ENCODE measurements at regions not wholly inside any gene's neighbourhood (a gene's known extent, or its start where the extent isn't known, plus 50 kb on each side); places are given as distances from the start of the nearest gene placed in this dataset.

DNA sequence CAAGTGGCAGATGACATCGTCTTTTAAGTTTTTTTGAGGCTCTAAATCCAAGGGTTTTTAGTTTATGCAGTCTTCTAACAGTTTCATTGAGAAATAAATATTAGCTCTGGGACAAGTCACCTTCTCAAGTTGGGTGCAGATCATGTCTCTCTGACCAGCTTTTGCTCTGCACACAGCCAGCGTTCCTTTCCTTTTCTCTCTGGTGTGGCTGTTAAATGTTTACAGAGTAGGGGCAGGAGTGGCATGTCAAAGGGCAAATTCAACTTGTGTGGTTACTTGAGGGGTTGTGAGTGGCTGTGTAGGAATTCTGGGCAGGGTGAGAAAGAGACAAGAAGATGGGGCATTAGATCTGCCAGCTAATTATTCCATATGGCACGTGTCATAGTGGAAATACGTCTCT is 187.5 kb upstream of the HMHB1 start:
- DNase-seq (ENCODE audit: low spot score) (no peak), ATAC-seq (ENCODE audit: low FRiP score) (no peak)
- TF ChIP-seq, protein P1, sequence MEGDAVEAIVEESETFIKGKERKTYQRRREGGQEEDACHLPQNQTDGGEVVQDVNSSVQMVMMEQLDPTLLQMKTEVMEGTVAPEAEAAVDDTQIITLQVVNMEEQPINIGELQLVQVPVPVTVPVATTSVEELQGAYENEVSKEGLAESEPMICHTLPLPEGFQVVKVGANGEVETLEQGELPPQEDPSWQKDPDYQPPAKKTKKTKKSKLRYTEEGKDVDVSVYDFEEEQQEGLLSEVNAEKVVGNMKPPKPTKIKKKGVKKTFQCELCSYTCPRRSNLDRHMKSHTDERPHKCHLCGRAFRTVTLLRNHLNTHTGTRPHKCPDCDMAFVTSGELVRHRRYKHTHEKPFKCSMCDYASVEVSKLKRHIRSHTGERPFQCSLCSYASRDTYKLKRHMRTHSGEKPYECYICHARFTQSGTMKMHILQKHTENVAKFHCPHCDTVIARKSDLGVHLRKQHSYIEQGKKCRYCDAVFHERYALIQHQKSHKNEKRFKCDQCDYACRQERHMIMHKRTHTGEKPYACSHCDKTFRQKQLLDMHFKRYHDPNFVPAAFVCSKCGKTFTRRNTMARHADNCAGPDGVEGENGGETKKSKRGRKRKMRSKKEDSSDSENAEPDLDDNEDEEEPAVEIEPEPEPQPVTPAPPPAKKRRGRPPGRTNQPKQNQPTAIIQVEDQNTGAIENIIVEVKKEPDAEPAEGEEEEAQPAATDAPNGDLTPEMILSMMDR (IDR thresholded peaks at IDR 0.05), result no peak

DNA sequence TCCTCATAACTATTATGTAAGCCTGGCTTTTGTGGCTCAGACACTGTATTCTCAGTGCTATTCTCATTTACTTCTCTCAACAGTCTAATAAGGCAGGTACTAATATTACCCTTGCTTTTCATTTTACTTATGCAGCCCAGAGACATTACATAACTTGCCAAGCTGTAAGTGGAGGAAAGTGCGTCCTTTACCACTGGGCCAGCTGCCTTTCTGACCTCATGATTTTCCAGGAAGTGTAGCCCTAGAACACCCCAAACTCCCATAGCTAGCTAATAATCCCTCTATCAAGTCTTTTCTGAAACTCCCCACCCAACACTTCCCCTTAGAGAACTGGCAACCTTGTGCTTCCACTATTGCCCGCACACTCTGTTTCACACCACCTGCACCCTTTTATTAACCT is 192.9 kb upstream of the HMHB1 start:
- TF ChIP-seq, protein P1 (IDR thresholded peaks at IDR 0.05), result no peak
- ATAC-seq (ENCODE audit: low FRiP score), result no peak

DNA sequence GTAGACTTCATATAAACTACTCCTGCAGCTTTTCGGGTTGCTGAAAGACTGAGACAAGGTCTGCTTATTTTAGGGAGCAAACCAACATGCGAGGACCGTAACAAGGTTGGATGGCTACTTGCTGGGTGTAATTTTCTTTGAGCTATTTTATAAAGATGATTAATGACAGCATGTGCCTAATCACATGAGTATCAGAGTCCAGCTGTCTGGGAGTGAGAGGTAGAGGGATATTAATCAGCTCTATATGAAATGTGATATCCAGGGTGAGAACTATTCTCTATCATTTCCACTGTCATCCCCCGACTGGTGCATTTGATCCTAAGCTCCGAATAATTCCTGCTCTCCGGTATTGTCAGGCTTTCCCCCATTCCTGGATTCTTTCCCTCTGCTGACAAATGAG is 193.8 kb upstream of the HMHB1 start:
- ATAC-seq (ENCODE audit: low FRiP score) (no peak), DNase-seq (ENCODE audit: low spot score) (no peak)
- TF ChIP-seq, protein P1 (IDR thresholded peaks at IDR 0.05), result no peak

More for the DNA sequence above, 192.9 kb upstream of the HMHB1 start:
- no peak for DNase-seq (ENCODE audit: low spot score)

DNA sequence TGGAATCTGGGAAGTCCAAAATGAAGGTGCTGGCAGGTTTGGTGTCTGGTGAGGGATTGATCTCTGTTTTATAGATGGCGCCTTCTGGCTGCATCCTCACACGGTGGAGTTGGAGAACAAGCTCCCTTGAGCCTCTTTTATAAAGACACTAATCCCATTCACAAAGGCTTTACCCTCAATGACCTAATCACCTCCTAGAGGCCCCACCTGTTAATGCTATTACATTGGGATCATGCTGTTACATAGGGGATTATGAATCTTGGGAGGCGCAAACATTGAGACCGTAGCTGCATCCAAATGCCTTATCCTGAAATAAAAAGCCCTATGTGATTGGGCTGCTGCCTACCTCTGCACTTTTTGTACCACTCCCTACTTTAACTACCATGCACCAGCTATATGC is 197.1 kb upstream of the HMHB1 start:
- TF ChIP-seq, protein P1 (IDR thresholded peaks at IDR 0.05), result no peak
- ATAC-seq (ENCODE audit: low FRiP score) (no peak), DNase-seq (ENCODE audit: low spot score) (no peak)

DNA sequence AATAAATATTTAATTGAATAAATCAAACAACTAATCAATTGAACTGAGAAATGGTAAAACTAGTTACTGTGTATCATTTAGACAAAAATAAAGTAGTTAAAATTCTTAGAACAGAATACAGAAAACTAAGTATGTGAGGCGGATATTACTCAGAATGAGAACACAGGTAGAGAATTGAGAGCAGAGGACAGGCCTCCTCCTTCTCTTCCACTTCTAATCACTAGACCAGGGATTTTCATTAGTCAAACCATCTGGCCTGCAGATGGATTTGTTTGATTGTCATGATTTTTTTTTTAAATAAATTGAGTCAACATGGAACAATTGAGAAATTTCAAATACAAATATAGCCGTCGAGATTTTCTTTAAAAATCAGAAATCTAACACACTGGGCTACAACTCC is 198.6 kb upstream of the HMHB1 start:
- no peak for DNase-seq (ENCODE audit: low spot score)
- TF ChIP-seq, protein P1 (IDR thresholded peaks at IDR 0.05), result no peak
- no peak for ATAC-seq (ENCODE audit: low FRiP score)

DNA sequence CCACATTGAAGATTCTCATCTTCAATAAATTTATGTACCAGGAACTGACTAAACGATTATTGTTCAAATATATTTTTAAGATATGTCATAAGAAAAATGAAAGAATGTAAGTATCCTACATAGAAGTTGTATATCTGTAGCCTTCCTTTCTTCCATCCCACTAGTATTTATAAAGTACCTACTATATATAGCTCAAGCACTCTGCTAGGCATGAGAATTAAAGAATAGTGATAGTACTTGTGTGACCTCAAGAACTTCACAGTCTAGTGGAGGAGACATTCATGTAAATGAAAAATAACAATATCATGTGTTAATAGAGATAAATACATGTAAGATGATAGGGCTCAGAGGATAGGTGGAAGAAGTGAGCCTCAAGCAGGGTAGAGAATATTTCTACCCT is 201.0 kb upstream of the HMHB1 start:
- no peak for ATAC-seq (ENCODE audit: low FRiP score)
- no peak for DNase-seq (ENCODE audit: low spot score)
- TF ChIP-seq, protein P1 (IDR thresholded peaks at IDR 0.05), result no peak

DNA sequence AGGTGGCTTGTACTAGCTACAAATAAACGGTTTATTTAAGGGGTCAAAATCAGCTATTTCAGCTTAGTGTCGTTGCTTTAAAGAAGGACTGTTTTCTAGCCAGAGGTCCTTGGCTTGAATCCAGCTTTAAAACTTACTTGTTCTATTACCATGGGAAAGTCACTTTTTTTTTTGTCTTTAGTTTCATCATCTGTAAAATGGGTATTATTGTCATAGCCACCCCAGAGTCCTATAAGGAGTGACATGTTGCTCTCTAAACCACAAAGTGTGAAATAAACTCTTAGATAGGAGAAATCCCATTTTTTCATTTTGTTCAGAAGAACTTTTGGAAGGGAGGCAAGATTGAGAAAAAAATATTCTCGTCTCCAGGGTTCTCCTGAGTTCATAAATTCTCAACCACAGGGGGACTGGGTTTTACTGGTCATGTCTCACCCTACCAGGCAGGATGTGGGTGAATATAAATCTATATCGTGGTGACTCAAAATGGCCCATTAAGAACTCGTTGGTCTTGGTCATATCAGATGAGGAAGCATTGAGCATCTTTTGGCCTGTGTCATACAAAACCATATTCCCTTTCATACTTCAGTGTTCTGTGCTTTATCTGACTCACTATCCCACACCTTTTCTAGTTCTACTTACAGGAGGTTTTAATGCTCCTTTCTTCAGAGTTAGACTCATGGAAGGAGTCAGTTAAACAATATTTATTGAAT is 202.7 kb upstream of the NR3C1 start:
- DNase-seq (ENCODE audit: low spot score) (no peak), ATAC-seq (ENCODE audit: low FRiP score) (no peak)
- TF ChIP-seq, protein P1 (IDR thresholded peaks at IDR 0.05), result no peak
